ENCODE measurements at regions not wholly inside any gene's neighbourhood (a gene's known extent, or its start where the extent isn't known, plus 50 kb on each side); places are given as distances from the start of the nearest gene placed in this dataset.

DNA sequence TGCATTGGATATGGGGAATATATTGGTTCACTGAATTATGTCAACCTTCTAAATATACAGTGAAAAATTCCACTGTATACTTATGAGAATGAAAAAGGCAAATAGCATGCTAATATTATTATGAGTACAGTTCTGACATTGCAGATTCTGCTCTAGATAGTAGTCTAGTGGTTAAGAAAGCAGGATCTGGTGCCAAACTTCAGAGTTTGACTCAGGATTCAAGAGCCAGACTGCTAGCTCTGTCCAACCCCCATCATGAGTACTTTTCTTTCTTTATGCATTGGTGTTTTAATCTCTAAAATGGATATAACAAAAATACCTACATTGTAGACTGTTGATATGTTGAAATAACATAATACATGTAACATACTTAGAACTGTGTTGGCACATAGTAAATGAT is 57.3 kb upstream of the PLSCR4 start:
- TF ChIP-seq, protein P1, sequence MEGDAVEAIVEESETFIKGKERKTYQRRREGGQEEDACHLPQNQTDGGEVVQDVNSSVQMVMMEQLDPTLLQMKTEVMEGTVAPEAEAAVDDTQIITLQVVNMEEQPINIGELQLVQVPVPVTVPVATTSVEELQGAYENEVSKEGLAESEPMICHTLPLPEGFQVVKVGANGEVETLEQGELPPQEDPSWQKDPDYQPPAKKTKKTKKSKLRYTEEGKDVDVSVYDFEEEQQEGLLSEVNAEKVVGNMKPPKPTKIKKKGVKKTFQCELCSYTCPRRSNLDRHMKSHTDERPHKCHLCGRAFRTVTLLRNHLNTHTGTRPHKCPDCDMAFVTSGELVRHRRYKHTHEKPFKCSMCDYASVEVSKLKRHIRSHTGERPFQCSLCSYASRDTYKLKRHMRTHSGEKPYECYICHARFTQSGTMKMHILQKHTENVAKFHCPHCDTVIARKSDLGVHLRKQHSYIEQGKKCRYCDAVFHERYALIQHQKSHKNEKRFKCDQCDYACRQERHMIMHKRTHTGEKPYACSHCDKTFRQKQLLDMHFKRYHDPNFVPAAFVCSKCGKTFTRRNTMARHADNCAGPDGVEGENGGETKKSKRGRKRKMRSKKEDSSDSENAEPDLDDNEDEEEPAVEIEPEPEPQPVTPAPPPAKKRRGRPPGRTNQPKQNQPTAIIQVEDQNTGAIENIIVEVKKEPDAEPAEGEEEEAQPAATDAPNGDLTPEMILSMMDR (IDR thresholded peaks at IDR 0.05): no peak
- TF ChIP-seq POLR2AphosphoS5 (IDR thresholded peaks at IDR 0.05): no peak
- TF ChIP-seq EP300 (IDR thresholded peaks at IDR 0.05): no peak
